NCI-H2171 (cell line): ENCODE measurements at regions not wholly inside any gene's neighbourhood (a gene's known extent, or its start where the extent isn't known, plus 50 kb on each side); places are given as distances from the start of the nearest gene placed in this dataset.

Source experiments
- DNase-seq: peaks from one replicate; lab custom pipeline; 2025; lab: John Stamatoyannopoulos, UW

- no peak for DNase-seq
Observed at GRCh38 chr6:167776906-167777627, 49.6 kb upstream of the AFDN start.
